CD4-positive, alpha-beta T cell treated with Interleukin-15 for 4 hours (primary cell): ENCODE measurements at regions not wholly inside any gene's neighbourhood (a gene's known extent, or its start where the extent isn't known, plus 50 kb on each side); places are given as distances from the start of the nearest gene placed in this dataset.

Experiments used
- DNase-seq: peaks from one replicate; pipeline ENCODE4 v3.0.0-alpha.2; 2020; ENCODE audit warnings: low spot score

DNA sequence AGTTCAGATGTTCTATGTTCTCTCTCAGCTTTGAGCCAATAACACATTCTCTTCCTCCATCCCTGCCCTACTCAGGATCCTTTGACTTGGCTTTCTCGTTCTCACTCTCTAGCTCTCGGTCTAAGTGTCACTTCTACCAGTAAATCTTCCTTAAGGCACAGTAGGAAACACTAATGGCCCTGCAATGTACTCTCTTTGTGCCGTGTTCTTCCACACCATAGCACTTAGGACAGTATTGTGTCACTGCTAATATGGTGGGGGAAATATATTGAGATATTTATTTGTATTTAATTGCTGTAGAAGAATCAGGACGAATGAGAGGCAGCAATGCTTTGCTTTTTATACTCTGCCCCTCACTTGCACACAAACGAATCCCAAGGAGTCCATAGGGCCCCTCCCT is 493.1 kb downstream of the SHISA9 start:
- no peak for DNase-seq

DNA sequence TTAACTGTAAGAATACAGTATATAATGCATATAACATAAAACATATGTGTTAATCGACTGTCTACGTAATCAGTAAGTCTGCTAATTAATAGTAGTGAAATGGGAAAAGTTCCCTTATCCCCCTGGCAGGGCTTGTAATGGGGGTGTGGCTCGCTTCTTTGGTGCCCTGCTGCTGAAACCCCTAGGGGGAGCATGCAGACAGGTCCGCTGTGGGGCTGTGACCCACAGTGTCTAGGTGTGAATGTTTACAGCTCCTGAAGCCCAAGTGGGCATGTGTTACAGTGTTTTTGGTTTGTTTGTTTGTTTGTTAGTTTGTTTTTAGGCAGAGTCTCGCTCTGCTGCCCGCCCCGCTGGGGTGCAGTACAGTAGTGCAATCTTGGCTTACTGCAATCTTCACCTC is 495.7 kb downstream of the SHISA9 start:
- no peak for DNase-seq

- DNase-seq: no peak
Measured at GRCh38 chr16:13401641-13402040, 500.2 kb downstream of the SHISA9 start.

DNA sequence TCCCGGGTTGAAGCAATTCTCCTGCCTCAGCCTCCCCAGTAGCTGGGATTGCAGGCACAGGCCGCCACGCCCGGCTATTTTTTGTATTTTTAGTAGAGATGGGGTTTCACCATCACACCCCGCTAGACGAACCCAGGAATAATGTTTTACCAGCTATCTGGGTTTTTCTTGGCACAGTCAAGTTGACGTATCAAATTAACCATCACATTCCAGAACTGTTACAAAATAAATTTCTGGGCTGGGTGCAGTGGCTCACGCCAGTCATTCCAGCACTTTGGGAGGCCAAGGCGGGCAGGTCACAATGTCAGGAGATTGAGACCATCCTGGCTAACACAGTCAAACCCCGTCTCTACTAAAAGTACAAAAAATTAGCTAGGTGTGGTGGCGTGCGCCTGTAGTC is 501.2 kb downstream of the SHISA9 start:
- no peak for DNase-seq

GRCh38 chr16:13403326-13403725 is 501.9 kb downstream of the SHISA9 start:
- DNase-seq: no peak

DNA sequence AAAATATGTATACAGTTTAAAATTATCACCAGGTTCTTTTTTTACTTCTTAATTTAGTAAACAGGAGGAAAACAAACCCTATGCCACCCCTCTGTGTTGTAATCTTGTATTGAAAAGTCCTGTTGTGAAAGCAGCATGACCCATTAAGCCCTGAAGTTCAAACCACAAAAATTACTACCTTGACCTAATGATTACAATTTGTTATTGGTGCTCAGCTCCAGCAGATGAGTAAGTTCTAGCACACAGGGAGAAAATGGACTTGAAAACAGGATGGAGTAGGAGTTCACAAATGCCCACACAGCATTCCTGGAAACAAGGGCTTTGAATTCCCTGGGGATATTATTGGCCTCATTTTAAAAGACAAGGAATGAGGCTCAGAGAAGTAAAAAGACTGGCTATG is 505.8 kb upstream of the ERCC4 start:
- no peak for DNase-seq

GRCh38 chr16:13419589-13419988 is 500.4 kb upstream of the ERCC4 start:
- DNase-seq: no peak

GRCh38 chr16:13421726-13422125 is 498.2 kb upstream of the ERCC4 start:
- DNase-seq: no peak

GRCh38 chr16:13425836-13426235 is 494.1 kb upstream of the ERCC4 start:
- no peak for DNase-seq

DNA sequence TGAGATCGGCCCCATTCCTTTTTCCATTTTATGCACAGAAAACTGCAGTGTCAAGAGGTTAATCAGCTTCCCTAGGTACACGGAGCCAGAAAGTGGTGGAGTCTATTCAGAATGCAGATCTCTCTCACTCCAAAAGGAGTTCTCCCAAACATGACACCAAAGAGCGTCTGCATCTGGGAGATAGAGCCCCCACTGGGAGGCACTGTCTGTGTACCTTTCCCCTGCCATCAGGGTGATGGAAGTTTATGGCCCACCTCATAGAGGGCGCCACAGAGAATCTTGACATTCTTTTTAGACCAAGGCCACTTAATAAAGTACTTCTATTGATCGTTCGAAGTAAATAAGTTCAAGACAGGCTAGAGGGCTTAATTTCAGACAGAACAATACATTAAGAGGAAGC is 493.7 kb upstream of the ERCC4 start:
- no peak for DNase-seq

GRCh38 chr16:13426736-13427135 is 493.2 kb upstream of the ERCC4 start:
- no peak for DNase-seq

DNA sequence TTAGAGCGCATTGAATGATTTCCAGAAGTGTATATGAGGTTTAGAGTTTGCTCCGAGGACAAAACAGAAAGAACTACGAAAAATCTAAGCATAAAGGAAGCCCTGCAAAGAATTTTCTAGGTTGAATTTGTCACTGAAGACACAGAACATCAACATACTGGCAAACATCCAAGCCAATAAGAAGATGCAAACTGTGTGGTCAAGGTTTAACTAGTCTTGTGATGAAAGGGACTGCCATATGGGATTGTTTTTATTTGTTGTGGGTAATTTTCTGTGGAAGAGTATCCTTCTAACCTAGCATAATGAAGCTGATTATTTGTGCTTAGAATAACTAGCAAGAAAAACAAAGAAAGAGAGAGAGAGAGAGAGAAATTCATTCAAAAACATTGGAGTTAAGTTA is 492.0 kb upstream of the ERCC4 start:
- DNase-seq: no peak

- no peak for DNase-seq
Measured at GRCh38 chr16:13429416-13429815, 490.5 kb upstream of the ERCC4 start.

GRCh38 chr16:13435415-13435814 is 484.5 kb upstream of the ERCC4 start:
- no peak for DNase-seq

GRCh38 chr16:13435873-13436474 is 484.0 kb upstream of the ERCC4 start:
- no peak for DNase-seq

- DNase-seq: no peak
Measured at GRCh38 chr16:13436641-13437412, 483.1 kb upstream of the ERCC4 start.

DNA sequence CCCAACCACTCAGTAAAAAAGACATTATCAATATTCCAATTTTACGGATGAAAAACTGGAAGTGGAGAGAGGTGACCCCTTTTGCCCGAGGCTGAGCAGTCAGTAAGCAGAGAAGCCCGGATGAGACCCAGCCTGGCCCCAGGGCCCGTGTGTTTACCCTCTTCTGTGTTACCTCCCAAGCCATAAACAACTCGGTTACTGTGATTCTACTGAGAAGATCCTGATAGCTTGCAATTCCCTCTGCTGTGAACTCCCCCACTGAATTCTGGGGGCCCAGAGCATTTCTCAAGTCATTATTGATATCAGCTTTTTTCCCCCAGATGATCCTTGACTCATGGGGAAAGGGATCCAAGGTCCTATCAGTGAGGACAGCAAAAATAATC is 482.6 kb upstream of the ERCC4 start:
- no peak for DNase-seq

DNA sequence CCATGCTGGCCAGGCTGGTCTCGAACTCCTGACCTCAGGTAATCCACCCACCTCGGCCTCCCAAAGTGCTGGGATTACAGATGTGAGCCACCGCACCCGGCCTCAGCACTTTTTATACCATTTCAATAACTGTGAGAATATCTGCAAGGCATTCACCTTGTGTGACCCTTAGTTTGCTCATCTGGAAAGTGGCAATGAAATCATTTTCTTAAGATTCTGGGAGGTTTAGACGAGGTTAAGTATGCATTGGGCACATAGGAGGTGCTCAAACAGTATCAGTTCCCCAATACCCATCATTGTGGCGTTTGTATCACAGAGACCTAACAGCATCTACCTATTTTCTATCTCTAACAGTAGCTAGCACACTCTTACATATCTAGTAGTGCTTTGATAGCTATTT is 481.9 kb upstream of the ERCC4 start:
- no peak for DNase-seq

GRCh38 chr16:13439766-13440165 is 480.2 kb upstream of the ERCC4 start:
- no peak for DNase-seq

DNA sequence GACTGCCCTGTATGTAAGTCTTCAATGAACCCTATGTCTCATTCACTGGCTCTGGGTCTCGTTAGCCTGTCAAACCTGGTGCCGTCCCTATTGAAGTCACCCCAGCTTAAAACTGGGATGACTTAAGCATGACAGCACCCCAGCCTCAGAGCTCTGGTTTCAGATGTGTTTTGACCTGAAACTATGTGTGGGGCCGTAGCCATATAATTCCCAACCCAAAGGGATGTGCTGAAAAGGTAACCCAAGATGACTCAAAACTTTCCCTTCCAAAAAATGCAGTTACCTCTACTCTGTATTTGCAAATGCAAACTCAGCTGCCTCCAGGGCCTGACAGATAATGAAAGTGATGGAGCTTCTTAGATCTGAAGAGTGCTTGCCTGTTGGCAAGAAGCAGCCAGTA is 478.3 kb upstream of the ERCC4 start:
- DNase-seq: no peak

GRCh38 chr16:13448346-13448745 is 471.6 kb upstream of the ERCC4 start:
- DNase-seq: no peak

DNA sequence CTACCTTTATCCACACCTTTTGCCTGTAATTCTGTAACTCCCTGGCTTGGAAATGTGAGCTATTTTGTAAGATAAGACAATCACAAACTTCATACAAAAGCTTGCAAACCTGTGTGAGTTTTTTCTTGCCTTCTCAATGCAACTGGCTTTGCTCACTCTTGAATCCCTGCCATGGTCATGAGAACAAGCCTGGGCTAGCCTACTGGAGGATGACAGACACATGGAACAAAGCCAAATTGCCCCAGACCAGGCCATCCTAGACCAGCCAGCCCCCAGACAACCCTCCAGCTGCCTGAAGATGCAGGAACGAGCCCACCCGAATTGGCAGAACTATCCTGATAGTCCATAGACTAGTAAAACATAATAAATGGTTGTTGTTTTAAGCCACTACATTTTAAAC is 466.6 kb upstream of the ERCC4 start:
- no peak for DNase-seq

DNA sequence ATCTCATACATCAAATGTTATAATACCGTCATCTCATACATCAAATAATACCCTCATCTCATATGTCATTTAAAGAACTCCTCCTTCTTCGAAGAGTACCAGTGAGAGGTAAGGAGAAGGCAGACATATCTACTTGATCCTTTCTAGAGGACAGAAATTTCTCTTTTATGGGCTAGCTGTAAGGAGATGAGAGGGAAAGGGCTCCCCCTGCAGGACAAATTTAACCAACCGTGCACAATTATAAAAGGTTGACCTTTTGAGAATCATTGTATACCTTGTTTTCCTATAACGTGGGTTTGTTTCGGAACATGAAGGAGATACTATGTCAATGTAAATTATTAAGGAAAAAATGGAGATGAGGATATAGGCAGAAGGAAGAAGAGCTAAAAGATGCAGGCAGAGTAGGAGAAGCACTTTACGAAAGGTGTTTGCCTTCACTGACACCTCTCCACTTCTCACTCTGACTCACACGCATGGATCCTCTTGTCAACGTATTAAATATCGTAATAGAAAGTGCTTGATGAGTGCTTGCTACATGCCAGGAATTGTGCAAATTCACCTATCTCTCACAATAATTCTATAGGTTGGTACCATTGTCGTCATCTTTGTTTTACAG is 465.9 kb upstream of the ERCC4 start:
- DNase-seq: no peak

DNA sequence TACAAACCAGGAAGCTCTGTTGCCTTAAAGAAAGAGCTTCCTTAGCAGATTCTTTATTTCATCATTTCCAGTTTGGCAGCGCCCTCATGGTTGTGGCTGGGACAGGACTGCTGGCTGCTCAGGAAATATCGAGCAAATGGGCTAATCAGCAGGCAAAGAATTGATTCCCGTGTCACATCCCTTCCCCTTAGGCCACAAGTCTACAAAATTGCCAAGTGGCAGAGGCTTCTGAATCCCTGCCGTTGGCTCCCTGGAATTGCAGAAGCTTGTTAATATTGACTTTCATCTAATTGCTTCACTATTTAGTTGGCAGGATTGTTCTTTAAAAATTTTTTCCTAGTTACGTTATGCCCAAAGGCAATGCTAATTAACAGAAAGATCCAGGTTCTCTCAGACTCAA is 456.3 kb upstream of the ERCC4 start:
- no peak for DNase-seq
